HG02840 (cell line): ENCODE measurements at regions not wholly inside any gene's neighbourhood (a gene's known extent, or its start where the extent isn't known, plus 50 kb on each side); places are given as distances from the start of the nearest gene placed in this dataset.
"Not testable (repeated sequence)": the region's sequence is repeated elsewhere in the genome, so short reads cannot be mapped to it uniquely, and the experiment has no call there.

Source experiments
- ATAC-seq: cut with Tn5 transposase; IDR thresholded peaks from one replicate; pipeline ENCODE4 v1.9.1; 2021; ENCODE audit warnings: mild to moderate bottlenecking, moderate library complexity, moderate number of reproducible peaks; ENCODE audit not compliant: unreplicated experiment, low FRiP score

- no peak for ATAC-seq
Observed at GRCh38 chr7:17436126-17436525, 137.7 kb downstream of the AHR start.

DNA sequence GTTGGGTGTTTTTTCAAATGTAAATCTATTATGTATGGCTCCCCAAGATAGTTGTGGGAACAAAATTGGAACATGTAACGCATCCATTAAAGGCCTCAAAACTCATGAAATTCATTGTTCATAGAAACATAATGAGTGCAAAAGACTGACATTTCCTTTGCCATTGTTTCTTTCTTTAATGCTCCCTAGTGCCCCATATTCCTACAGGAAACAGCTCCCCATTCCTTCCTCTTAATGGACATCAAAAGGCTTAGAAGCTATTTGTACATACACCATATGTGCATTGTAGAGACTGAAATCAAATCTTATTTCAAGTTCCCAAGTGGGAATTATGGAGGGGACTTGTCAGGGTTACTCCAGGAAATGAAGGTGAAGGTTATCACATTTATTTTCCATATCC lies 139.1 kb downstream of the AHR start:
- no peak for ATAC-seq

DNA sequence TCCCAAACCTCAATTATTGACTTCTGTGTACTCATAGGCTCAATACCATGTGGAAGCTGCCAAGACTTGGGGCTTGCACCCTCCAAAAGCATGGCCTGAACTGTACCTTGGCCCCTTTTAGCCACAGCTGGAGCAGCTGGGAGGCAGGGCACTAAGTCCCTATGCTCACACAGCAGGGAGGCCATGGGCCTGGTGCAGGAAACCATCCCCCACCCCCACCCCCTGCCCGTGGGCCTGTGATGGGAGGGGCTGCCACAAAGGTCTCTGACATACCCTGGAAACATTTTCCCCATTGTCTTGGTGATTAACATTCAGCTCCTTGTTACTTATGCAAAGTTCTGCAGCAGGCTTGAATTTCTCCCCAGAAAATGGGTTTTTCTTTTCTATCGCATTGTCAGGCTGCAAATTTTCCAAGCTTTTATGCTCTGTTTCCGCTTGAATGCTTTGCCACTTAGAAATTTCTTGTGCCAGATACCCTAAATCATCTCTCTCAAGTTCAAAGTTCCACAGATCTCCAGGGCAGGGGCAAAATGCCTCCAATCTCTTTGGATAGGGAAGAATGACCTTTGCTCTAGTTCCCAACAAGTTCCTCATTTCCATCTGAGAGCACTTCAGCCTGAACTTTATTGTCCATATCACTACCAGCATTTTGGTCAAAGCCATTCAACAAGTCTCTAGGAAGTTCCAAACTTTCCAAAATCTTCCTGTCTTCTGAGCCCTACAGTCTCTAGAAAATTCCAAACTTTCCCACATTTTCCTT lies 141.8 kb downstream of the AHR start:
- not testable (repeated sequence) for ATAC-seq

GRCh38 chr7:17440831-17441230 lies 142.4 kb downstream of the AHR start:
- ATAC-seq, result no peak

GRCh38 chr7:17441557-17441956 lies 143.1 kb downstream of the AHR start:
- no peak for ATAC-seq

GRCh38 chr7:17444151-17444550 lies 145.7 kb downstream of the AHR start:
- no peak for ATAC-seq

DNA sequence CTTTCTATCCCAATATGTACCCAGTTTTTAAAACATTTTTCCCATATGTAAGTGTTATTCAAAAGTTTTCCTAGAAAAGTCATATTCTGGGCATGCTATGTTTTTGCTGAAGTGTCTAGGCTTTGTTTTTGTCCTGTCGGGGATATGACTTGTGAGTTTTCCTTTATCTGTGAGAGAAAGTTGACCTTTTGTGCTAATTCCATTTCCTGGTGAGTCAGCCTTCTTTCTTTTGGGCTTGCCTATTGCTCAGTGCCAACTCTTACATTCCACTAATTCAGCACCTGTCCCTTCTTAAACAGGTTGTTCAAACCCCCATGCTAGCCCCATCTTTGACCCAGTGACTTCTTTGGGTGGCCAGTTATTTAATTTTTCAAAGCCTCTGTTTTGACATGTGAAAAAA lies 146.2 kb downstream of the AHR start:
- no peak for ATAC-seq

GRCh38 chr7:17446340-17446739 lies 147.9 kb downstream of the AHR start:
- ATAC-seq, result no peak

GRCh38 chr7:17447728-17448478 lies 149.5 kb downstream of the AHR start:
- ATAC-seq, result no peak

DNA sequence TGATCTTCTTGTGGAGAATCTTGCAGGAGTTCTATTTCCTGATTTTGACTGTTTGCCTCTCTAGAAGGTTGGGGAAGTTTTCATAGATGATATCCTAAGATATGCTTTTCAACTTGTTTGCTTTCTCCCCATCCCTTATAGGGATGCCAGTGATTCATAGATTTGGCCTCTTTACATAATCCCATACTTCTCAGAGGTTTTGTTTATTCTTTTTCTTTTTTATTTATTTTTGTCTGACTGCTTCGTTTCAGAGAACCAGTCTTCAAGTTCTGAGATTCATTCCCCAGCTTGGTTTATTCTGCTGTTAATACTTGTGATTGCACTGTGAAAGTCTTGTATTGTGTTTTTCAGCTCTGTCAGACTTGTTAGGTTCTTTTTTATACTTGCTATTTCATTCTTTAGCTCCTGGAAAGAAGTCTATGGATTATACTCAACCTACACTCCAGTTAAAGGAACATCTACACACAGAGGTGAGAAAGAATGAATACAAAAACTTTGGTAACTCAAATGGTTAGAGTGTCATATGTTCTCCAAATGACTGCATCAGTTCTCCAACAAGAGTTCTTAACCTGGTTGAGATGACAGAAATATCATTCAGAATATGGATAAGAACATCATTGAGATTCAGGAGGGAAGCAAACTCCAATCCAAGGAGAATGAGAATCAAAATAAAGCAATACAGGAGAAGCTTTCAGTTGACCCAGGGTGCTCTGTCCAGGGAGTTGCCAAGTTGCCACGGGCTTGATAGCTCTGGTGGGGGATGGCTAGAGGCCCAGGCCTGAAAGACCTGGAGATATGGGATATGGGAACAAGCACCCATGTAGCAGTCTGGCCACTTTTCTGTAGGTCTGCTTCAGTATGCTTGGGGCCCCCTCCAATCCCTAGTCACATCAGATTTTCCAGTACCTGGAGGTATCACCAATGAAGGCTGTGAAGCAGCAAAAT lies 150.3 kb downstream of the AHR start:
- ATAC-seq, result no peak

GRCh38 chr7:17456541-17456940 lies 158.1 kb downstream of the AHR start:
- no peak for ATAC-seq

DNA sequence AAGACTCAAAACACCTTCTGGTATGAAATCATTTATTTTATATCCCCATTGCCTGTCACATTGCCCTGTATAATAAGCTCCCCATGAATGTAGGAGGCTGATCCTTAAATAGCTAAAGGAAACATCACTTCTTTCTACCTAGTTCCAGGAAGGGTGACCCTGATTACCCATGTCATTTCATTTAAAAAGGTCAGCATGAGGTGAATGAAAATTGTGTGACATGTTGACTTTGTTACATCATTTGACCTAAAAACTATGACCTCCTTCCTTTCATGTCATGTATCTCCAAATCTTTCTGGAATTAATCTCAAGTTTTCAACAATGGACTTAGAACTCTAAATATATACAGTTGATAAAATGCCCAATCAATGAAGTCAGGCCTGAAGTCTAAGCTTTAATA lies 161.5 kb downstream of the AHR start:
- no peak for ATAC-seq

GRCh38 chr7:17460665-17461064 lies 162.2 kb downstream of the AHR start:
- no peak for ATAC-seq

DNA sequence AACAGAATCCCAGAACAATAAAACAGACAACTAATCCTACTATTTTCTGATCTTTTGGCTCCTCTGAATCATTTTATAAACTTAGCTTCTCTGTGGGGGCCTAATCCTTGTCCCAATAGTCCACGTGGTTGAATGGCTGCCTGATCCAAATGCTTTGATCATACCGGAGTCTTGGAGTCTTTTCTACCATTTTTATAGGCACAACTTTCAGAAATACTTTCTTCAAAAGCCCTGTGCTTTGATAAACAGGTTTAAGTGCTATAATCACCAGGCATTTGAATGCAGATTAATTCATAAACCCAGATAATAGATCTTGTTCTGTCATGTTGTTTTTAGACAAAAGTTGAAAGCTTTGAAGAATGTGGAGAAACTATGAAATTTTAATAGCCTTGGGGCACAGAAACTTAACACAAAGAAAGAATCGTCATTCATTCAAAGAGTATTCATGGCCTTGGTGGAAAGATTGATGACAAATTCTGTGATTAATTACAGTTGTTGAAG lies 163.7 kb downstream of the AHR start:
- ATAC-seq, result no peak

- no peak for ATAC-seq
Observed at GRCh38 chr7:17463511-17464085, 165.1 kb downstream of the AHR start.

GRCh38 chr7:17466216-17466615 lies 167.8 kb downstream of the AHR start:
- no peak for ATAC-seq

GRCh38 chr7:17467386-17467945 lies 169.0 kb downstream of the AHR start:
- no peak for ATAC-seq

DNA sequence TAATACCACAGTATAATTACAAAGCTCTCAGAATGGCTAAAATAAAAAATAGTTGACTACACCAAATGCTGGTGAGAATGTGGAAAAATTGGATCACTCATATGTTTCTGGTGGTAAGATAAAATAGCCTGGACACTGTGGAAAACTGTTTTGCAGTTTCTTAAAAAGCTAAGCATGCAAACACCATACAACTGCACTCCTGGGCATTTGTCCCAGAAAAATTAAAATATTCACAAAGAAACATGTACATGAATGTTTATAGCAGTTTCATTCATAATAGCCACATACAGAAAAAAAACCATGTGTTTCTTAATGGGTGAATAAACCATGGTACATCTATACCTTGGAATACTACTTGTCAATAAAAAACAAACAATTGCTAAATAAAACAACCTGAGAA lies 172.9 kb downstream of the AHR start:
- no peak for ATAC-seq

DNA sequence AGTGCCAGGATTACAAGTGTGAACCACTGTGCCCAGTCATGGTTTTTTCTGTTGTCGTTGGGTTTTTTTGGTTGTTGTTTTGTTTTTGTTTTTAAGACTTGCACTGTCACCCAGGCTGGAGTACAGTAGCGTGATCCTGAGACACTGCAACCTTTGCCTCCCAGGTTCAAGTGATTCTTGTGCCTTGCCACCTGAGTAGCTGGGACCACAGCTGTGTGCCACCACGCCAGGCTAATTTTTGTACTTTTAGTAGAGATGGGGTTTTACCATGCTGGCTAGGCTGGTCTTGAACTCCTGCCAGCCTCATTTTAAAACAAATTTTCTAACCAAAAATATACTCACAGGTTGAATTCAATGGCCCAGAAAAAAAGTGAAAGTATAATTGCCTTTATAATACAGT lies 174.1 kb downstream of the AHR start:
- no peak for ATAC-seq

DNA sequence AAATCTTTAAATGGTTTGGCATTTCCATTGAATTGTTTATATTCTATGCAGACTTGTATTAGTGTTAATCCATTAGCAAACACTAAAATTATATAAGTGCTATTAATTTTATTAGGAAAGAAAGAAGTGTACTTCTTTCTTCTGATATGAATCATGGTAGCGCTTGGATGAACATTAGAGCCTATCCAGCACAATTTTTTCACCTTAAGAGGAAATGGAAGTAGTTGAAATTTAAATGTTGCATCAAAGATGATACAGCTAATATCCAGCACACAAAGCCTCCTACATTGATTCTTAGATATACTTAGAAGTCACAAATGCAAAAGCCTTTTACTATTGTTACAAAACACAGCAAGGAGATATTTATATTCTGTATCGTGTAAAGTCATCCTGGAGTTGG lies 174.5 kb downstream of the AHR start:
- no peak for ATAC-seq
